GM18520 (cell line): ENCODE measurements at regions not wholly inside any gene's neighbourhood (a gene's known extent, or its start where the extent isn't known, plus 50 kb on each side); places are given as distances from the start of the nearest gene placed in this dataset.
A peak's percentile ranks its signal among the peaks of the same experiment; 100 is the strongest.
"Not testable (repeated sequence)": the region's sequence is repeated elsewhere in the genome, so short reads cannot be mapped to it uniquely, and the experiment has no call there.

Experiments
- ATAC-seq: cut with Tn5 transposase; IDR thresholded peaks from one replicate; pipeline ENCODE4 v1.9.1; 2021; ENCODE audit not compliant: unreplicated experiment

GRCh38 chr1:208682664-208683013 lies 438.5 kb upstream of the PLXNA2 start:
- ATAC-seq, result no peak

- no peak for ATAC-seq
Observed at GRCh38 chr1:208683141-208683540, 439.0 kb upstream of the PLXNA2 start.

- no peak for ATAC-seq
Observed at GRCh38 chr1:208684192-208684591, 440.0 kb upstream of the PLXNA2 start.

GRCh38 chr1:208686592-208686991 lies 442.4 kb upstream of the PLXNA2 start:
- ATAC-seq, result no peak

- no peak for ATAC-seq
Observed at GRCh38 chr1:208688656-208689315, 444.6 kb upstream of the PLXNA2 start.

- no peak for ATAC-seq
Observed at GRCh38 chr1:208691012-208691411, 446.8 kb upstream of the PLXNA2 start.

- no peak for ATAC-seq
Observed at GRCh38 chr1:208709981-208710380, 465.8 kb upstream of the PLXNA2 start.

- no peak for ATAC-seq
Observed at GRCh38 chr1:208714323-208714722, 470.1 kb upstream of the PLXNA2 start.

GRCh38 chr1:208717525-208717924 lies 473.3 kb upstream of the PLXNA2 start:
- ATAC-seq, result no peak

- no peak for ATAC-seq
Observed at GRCh38 chr1:208722592-208722991, 478.4 kb upstream of the PLXNA2 start.

- no peak for ATAC-seq
Observed at GRCh38 chr1:208724079-208724478, 479.9 kb upstream of the PLXNA2 start.

- no peak for ATAC-seq
Observed at GRCh38 chr1:208728815-208729214, 484.6 kb upstream of the PLXNA2 start.

- peak; percentile 85 for ATAC-seq
Observed at GRCh38 chr1:208731981-208732821, 488.0 kb upstream of the PLXNA2 start.

- ATAC-seq, result no peak
Observed at GRCh38 chr1:208737161-208737560, 493.0 kb upstream of the PLXNA2 start.

GRCh38 chr1:208737922-208738321 lies 493.7 kb upstream of the PLXNA2 start:
- no peak for ATAC-seq

GRCh38 chr1:208739636-208740035 lies 495.5 kb upstream of the PLXNA2 start:
- ATAC-seq, result not testable (repeated sequence)

- no peak for ATAC-seq
Observed at GRCh38 chr1:208741296-208741695, 497.1 kb upstream of the PLXNA2 start.

GRCh38 chr1:208743361-208743760 lies 499.2 kb upstream of the PLXNA2 start:
- ATAC-seq, result no peak

GRCh38 chr1:208747979-208748378 lies 503.8 kb upstream of the PLXNA2 start:
- no peak for ATAC-seq

GRCh38 chr1:208748387-208749165 lies 504.4 kb upstream of the PLXNA2 start:
- no peak for ATAC-seq

GRCh38 chr1:208756339-208756981 lies 512.3 kb upstream of the PLXNA2 start:
- ATAC-seq, result no peak
